Stimulated activated CD4-positive, alpha-beta T cell treated with anti-CD3 and anti-CD28 coated beads, Interleukin-4, amount 100 ng/mL, for 1 hour (primary cell): ENCODE measurements at regions not wholly inside any gene's neighbourhood (a gene's known extent, or its start where the extent isn't known, plus 50 kb on each side); places are given as distances from the start of the nearest gene placed in this dataset.

Source experiments
- DNase-seq: peaks from one replicate; pipeline ENCODE4 v3.0.0-alpha.2; 2020

- no peak for DNase-seq
Measured at GRCh38 chr20:43863821-43864544, 50.7 kb upstream of the TOX2 start.

- DNase-seq, result no peak
Measured at GRCh38 chr20:43863330-43863729, 51.3 kb upstream of the TOX2 start.

GRCh38 chr20:43862438-43862837 lies 52.2 kb upstream of the TOX2 start:
- no peak for DNase-seq

- DNase-seq, result no peak
Measured at GRCh38 chr20:43859994-43860393, 54.7 kb upstream of the TOX2 start.

GRCh38 chr20:43857932-43858331 lies 56.7 kb upstream of the TOX2 start:
- no peak for DNase-seq

- DNase-seq, result no peak
Measured at GRCh38 chr20:43857127-43857526, 57.5 kb upstream of the TOX2 start.

GRCh38 chr20:43855803-43856202 lies 58.8 kb upstream of the TOX2 start:
- DNase-seq, result no peak

- no peak for DNase-seq
Measured at GRCh38 chr20:43853918-43854317, 60.7 kb upstream of the TOX2 start.

- DNase-seq, result no peak
Measured at GRCh38 chr20:43853174-43853803, 61.4 kb upstream of the TOX2 start.

- DNase-seq, result no peak
Measured at GRCh38 chr20:43849496-43850186, 65.0 kb upstream of the TOX2 start.

GRCh38 chr20:43846516-43846905 lies 68.1 kb upstream of the TOX2 start:
- no peak for DNase-seq

GRCh38 chr20:43844778-43845614 lies 69.7 kb upstream of the TOX2 start:
- no peak for DNase-seq

GRCh38 chr20:43843965-43844660 lies 70.5 kb upstream of the TOX2 start:
- no peak for DNase-seq

- no peak for DNase-seq
Measured at GRCh38 chr20:43843096-43843964, 71.3 kb upstream of the TOX2 start.

GRCh38 chr20:43842126-43843020 lies 72.3 kb upstream of the TOX2 start:
- no peak for DNase-seq

- DNase-seq, result peak; percentile 26
Measured at GRCh38 chr20:43840382-43841070, 74.1 kb upstream of the TOX2 start.

- no peak for DNase-seq
Measured at GRCh38 chr20:43839793-43840199, 74.9 kb upstream of the TOX2 start.

- DNase-seq, result no peak
Measured at GRCh38 chr20:43838703-43839060, 76.0 kb upstream of the TOX2 start.

- DNase-seq, result no peak
Measured at GRCh38 chr20:43837856-43838702, 76.6 kb upstream of the TOX2 start.
